GM12892 (cell line): ENCODE measurements at regions not wholly inside any gene's neighbourhood (a gene's known extent, or its start where the extent isn't known, plus 50 kb on each side); places are given as distances from the start of the nearest gene placed in this dataset.

Source experiments
- POLR2A ChIP-seq: IDR thresholded peaks from 2 replicates; pipeline ENCODE4 v1.6.1; 2011; ENCODE audit warnings: low read depth, low read length, control low read depth
- POLR2AphosphoS5 ChIP-seq: IDR thresholded peaks from 2 replicates; pipeline ENCODE4 v1.6.1; 2011; ENCODE audit warnings: low read depth, low read length, control low read depth
- TAF1 ChIP-seq: IDR thresholded peaks from 2 replicates; pipeline ENCODE4 v1.6.1; 2011; ENCODE audit warnings: low read depth, mild to moderate bottlenecking, control low read depth, low read length, borderline replicate concordance

DNA sequence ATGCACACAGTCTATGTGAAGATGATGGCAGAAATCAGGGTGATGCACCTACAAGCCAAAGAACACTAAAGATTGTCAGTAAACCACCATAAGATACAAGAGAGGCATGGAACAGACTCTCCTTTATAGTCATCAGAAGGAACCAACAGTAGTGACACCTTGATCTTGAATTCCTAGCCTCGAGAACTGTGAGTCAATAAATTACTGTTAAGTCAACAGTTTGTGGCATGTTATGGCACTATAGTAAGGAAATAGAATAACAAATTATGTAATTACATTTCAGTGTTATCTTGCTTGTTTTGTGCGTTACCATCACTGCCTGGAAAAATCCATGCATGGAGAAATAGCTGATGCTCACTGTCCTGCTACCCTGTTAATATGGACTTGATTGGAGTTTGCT, 110.2 kb upstream of the LRP1B start:
- TF ChIP-seq POLR2A: no peak
- no peak for TF ChIP-seq POLR2AphosphoS5
- no peak for TF ChIP-seq TAF1
